RWPE2 (cell line): ENCODE measurements at regions not wholly inside any gene's neighbourhood (a gene's known extent, or its start where the extent isn't known, plus 50 kb on each side); places are given as distances from the start of the nearest gene placed in this dataset.

Experiments used
- ATAC-seq: fragments of 200-7000 bp; cut with Tn5 transposase; 3 replicates; pipeline ENCODE4 v1.9.1; 2021; ENCODE audit warnings: low read depth
- DNase-seq: peaks from one replicate; pipeline ENCODE4 v3.0.0-alpha.2; 2020; ENCODE audit warnings: low spot score
- H3K27ac ChIP-seq: fragments of 450-650 bp; 2 replicates; pipeline ENCODE4 v1.5.1; 2017; ENCODE audit warnings: mild to moderate bottlenecking; ENCODE audit not compliant: poor library complexity, severe bottlenecking
- H3K27me3 ChIP-seq: fragments of 250-450 bp; sonication (Bioruptor Pico); 2 replicates; pipeline ENCODE4 v1.5.1; 2021; ENCODE audit warnings: mild to moderate bottlenecking, moderate library complexity; ENCODE audit not compliant: insufficient read depth, poor library complexity, severe bottlenecking
- H3K36me3 ChIP-seq: fragments of 250-450 bp; sonication (Bioruptor Pico); 2 replicates; pipeline ENCODE4 v1.5.1; 2020; ENCODE audit warnings: low read depth, mild to moderate bottlenecking, moderate library complexity
- H3K4me1 ChIP-seq: fragments of 250-450 bp; sonication (Bioruptor Pico); 2 replicates; pipeline ENCODE4 v1.5.1; 2021; ENCODE audit warnings: mild to moderate bottlenecking, moderate library complexity; ENCODE audit not compliant: insufficient read depth, poor library complexity, severe bottlenecking
- H3K4me3 ChIP-seq: fragments of 250-450 bp; sonication (Bioruptor Pico); 2 replicates; pipeline ENCODE4 v1.5.1; 2021; ENCODE audit warnings: mild to moderate bottlenecking, moderate library complexity; ENCODE audit not compliant: severe bottlenecking
- H3K9me3 ChIP-seq: fragments of 250-450 bp; sonication (Bioruptor Pico); 2 replicates; pipeline ENCODE4 v1.5.1; 2021; ENCODE audit warnings: mild to moderate bottlenecking, moderate library complexity; ENCODE audit not compliant: severe bottlenecking
- CTCF ChIP-seq: fragments of 450-650 bp; IDR thresholded peaks from one replicate; pipeline ENCODE4 v1.5.1; 2017; ENCODE audit warnings: mild to moderate bottlenecking, moderate library complexity; ENCODE audit not compliant: poor library complexity, severe bottlenecking

- no peaks in the 10 kb centered on the region for H3K4me1 ChIP-seq
- DNase-seq (no peak), ATAC-seq (no peak)
- no peaks in the 10 kb centered on the region for H3K36me3 ChIP-seq
- TF ChIP-seq CTCF: no peak
- no peaks in the 10 kb centered on the region for H3K9me3 ChIP-seq
- H3K27ac ChIP-seq: no peak overlapping the region
- no peaks in the 10 kb centered on the region for H3K27me3 ChIP-seq
- H3K4me3 ChIP-seq: no peak overlapping the region
These were observed 753.9 kb downstream of the TUSC7 start for GRCh38 chr3:117463276-117464115.

GRCh38 chr3:117471831-117472230 lies 762.3 kb downstream of the TUSC7 start:
- ATAC-seq: no peak
- no peak overlapping the region for H3K4me3 ChIP-seq
- no peak for TF ChIP-seq CTCF

GRCh38 chr3:117473981-117474538 lies 764.5 kb downstream of the TUSC7 start:
- no peaks in the 10 kb centered on the region for H3K9me3 ChIP-seq
- no peaks in the 10 kb centered on the region for H3K4me1 ChIP-seq
- no peak for DNase-seq
- H3K27me3 ChIP-seq: peaks cover 6% of the 10 kb centered on the region
- ATAC-seq: no peak
- H3K36me3 ChIP-seq: no peaks in the 10 kb centered on the region
- no peak for TF ChIP-seq CTCF
- H3K4me3 ChIP-seq: no peak overlapping the region
- H3K27ac ChIP-seq: no peak overlapping the region

More at GRCh38 chr3:117471831-117472230, 762.3 kb downstream of the TUSC7 start:
- peaks cover 6% of the 10 kb centered on the region for H3K27me3 ChIP-seq
- DNase-seq: no peak
- no peaks in the 10 kb centered on the region for H3K36me3 ChIP-seq
- no peaks in the 10 kb centered on the region for H3K4me1 ChIP-seq
- no peaks in the 10 kb centered on the region for H3K9me3 ChIP-seq
- no peak overlapping the region for H3K27ac ChIP-seq

- Histone ChIP-seq H3K9me3 (no peaks in the 10 kb centered on the region), H3K4me1 (no peaks in the 10 kb centered on the region), H3K27ac (no peak overlapping the region), H3K4me3 (no peak overlapping the region), H3K36me3 (no peaks in the 10 kb centered on the region), H3K27me3 (peaks cover 6% of the 10 kb centered on the region)
- ATAC-seq (no peak), DNase-seq (no peak)
- no peak for TF ChIP-seq CTCF
These were observed 767.0 kb downstream of the TUSC7 start for GRCh38 chr3:117476572-117476971.
